Thyroid gland (tissue), 4 donors: ENCODE measurements at regions not wholly inside any gene's neighbourhood (a gene's known extent, or its start where the extent isn't known, plus 50 kb on each side); places are given as distances from the start of the nearest gene placed in this dataset.

Experiments used
- DNase-seq, 2 donors: peaks; one replicate each; pipeline ENCODE4 v3.0.0-alpha.2; 2019
- H3K27ac ChIP-seq, 3 donors: fragments of 200-600 bp; sonication (generic); 1 replicate in 2 of 3; 2 replicates in 1 of 3; pipeline ENCODE4 v1.5.1; 2016 to 2019; ENCODE audit warnings: mild to moderate bottlenecking in 1 of 3, moderate library complexity in 1 of 3
- H3K27me3 ChIP-seq: fragments of 200-600 bp; sonication (generic); one replicate; pipeline ENCODE4 v1.5.1; 2019
- H3K36me3 ChIP-seq, 2 donors: fragments of 200-600 bp; sonication (generic); one replicate each; pipeline ENCODE4 v1.5.1; 2016 to 2019
- H3K4me1 ChIP-seq, 2 donors: fragments of 200-600 bp; sonication (generic); one replicate each; pipeline ENCODE4 v1.5.1; 2017 to 2019
- H3K4me3 ChIP-seq, 3 donors: fragments of 200-600 bp; sonication (generic); replicated peaks in 1 of 3; 1 replicate in 2 of 3; 2 replicates in 1 of 3; pipeline ENCODE4 v1.5.1; 2016; ENCODE audit warnings: mild to moderate bottlenecking in 1 of 3
- H3K9me3 ChIP-seq: fragments of 200-600 bp; sonication (generic); one replicate; pipeline ENCODE4 v1.5.1; 2017
- CTCF ChIP-seq, 6 experiments: fragments of 200-600 bp in 3 of 6; fragments of 450-650 bp in 3 of 6; sonication (generic) in 3 of 6; IDR thresholded peaks; one replicate each; pipeline ENCODE4 v1.5.1; 2016 to 2019; ENCODE audit warnings: antibody characterized with exemption in 6 of 6, mild to moderate bottlenecking in 2 of 6, inconsistent platforms in 1 of 6, moderate library complexity in 1 of 6
- POLR2A ChIP-seq, 2 donors: fragments of 450-650 bp; IDR thresholded peaks; one replicate each; pipeline ENCODE4 v1.6.1; 2017; ENCODE audit warnings: antibody characterized with exemption in 2 of 2, mild to moderate bottlenecking in 2 of 2, moderate library complexity in 1 of 2
- WGBS, 2 donors: methylation state at CpG; one replicate each; pipeline ENCODE4 v1.1.5; 2017; 5-methylcytosine and 5-hydroxymethylcytosine counted together
- intact Hi-C: fragments of 100-400 bp; cut with DNase I; formaldehyde crosslinking; loops from one replicate; pipeline ENCODE4 v1.15.1; 2023

GRCh38 chr11:21761000-21761399 lies 431.9 kb upstream of the ANO5 start:
- Histone ChIP-seq H3K36me3 (no peaks in the 10 kb centered on the region), H3K9me3 (no peaks in the 10 kb centered on the region), H3K27me3 (no peaks in the 10 kb centered on the region), H3K4me3 (no peak overlapping the region), H3K4me1 (no peaks in the 10 kb centered on the region), H3K27ac (no peak overlapping the region)
- 88 to 89% methylated on average over 3 of the region's 3 CpGs for WGBS, 2 donors
- no peak for TF ChIP-seq POLR2A (IDR thresholded peaks at IDR 0.05)
- no peak for TF ChIP-seq CTCF (IDR thresholded peaks at IDR 0.05)
- intact Hi-C loops: no loop called here
- DNase-seq: no peak

- H3K27ac ChIP-seq: no peak overlapping the region
- H3K4me1 ChIP-seq: no peaks in the 10 kb centered on the region
- H3K4me3 ChIP-seq: no peak overlapping the region
- WGBS, 2 donors: 79 to 83% methylated on average over 3 of the region's 3 CpGs
- H3K36me3 ChIP-seq: no peaks in the 10 kb centered on the region
- DNase-seq: no peak
- intact Hi-C loops: no loop called here
- H3K9me3 ChIP-seq: no peaks in the 10 kb centered on the region
- no peaks in the 10 kb centered on the region for H3K27me3 ChIP-seq
- no peak for TF ChIP-seq POLR2A (IDR thresholded peaks at IDR 0.05)
- TF ChIP-seq CTCF (IDR thresholded peaks at IDR 0.05): no peak
These were observed 424.5 kb upstream of the ANO5 start for GRCh38 chr11:21768388-21768787.

DNA sequence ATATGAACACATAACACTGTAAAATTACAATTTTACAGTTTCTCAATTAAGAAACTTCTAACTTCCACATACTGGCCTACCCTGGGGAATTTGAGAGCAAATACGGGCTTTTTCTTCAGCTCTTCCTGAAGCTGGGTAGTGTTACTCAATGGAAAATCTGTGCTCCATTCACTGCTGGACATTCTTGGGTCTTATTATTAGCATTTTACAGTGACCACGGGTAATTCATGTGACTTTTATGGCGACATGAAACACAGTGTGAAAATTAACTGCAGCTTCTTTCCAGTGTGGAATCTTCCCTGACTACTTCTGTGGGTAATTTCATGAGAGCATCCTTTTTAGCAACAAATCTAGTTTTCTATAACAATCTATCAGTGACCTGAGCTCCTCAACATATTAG lies 423.7 kb upstream of the ANO5 start:
- H3K36me3 ChIP-seq: no peaks in the 10 kb centered on the region
- no peaks in the 10 kb centered on the region for H3K9me3 ChIP-seq
- TF ChIP-seq CTCF (IDR thresholded peaks at IDR 0.05) (no peak), POLR2A (IDR thresholded peaks at IDR 0.05) (no peak)
- no peak overlapping the region for H3K27ac ChIP-seq
- DNase-seq: no peak
- no peaks in the 10 kb centered on the region for H3K4me1 ChIP-seq
- WGBS, 2 donors: 79 to 89% methylated on average over 3 of the region's 3 CpGs
- no peaks in the 10 kb centered on the region for H3K27me3 ChIP-seq
- intact Hi-C loops: no loop called here
- H3K4me3 ChIP-seq: no peak overlapping the region

DNA sequence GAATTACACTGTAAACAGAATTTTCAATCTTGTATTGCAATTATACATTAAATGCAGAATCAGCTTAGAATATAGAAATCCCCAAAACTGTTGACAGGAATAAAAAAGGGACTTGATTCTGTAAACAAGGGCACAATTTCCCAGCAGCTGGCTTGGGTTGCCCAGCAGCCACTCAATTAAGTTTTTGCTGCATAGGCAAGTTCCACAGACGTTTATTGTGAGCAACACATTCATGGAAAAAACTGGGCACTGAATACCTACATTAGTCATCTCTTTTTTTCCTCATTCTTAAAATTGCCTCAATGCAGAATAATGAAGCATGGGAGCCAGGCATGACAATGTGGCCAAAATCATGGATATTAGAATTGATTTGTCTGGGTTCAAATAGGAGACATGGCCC lies 421.8 kb upstream of the ANO5 start:
- no peak for TF ChIP-seq CTCF (IDR thresholded peaks at IDR 0.05)
- no peak for TF ChIP-seq POLR2A (IDR thresholded peaks at IDR 0.05)
- DNase-seq: no peak
- WGBS, 2 donors: 14 to 15% methylated on average over 1 of the region's 1 CpG

GRCh38 chr11:21774212-21774611 lies 418.7 kb upstream of the ANO5 start:
- Histone ChIP-seq H3K36me3 (no peaks in the 10 kb centered on the region), H3K4me3 (no peak overlapping the region), H3K4me1 (no peaks in the 10 kb centered on the region), H3K9me3 (no peaks in the 10 kb centered on the region), H3K27me3 (no peaks in the 10 kb centered on the region), H3K27ac (no peak overlapping the region)
- TF ChIP-seq CTCF (IDR thresholded peaks at IDR 0.05): no peak
- TF ChIP-seq POLR2A (IDR thresholded peaks at IDR 0.05): no peak
- WGBS, 2 donors: 76 to 78% methylated on average over 2 of the region's 2 CpGs
- no peak for DNase-seq
- intact Hi-C loops: no loop called here

More for the DNA sequence above, 421.8 kb upstream of the ANO5 start:
- no peaks in the 10 kb centered on the region for H3K9me3 ChIP-seq
- intact Hi-C loops: no loop called here
- H3K4me3 ChIP-seq: no peak overlapping the region
- H3K36me3 ChIP-seq: no peaks in the 10 kb centered on the region
- no peaks in the 10 kb centered on the region for H3K27me3 ChIP-seq
- no peaks in the 10 kb centered on the region for H3K4me1 ChIP-seq
- H3K27ac ChIP-seq: no peak overlapping the region
